Ishikawa (cell line): ENCODE measurements at regions not wholly inside any gene's neighbourhood (a gene's known extent, or its start where the extent isn't known, plus 50 kb on each side); places are given as distances from the start of the nearest gene placed in this dataset.

ENCODE experiments used
- CEBPB ChIP-seq: IDR thresholded peaks from 2 replicates; pipeline ENCODE4 v1.6.1; 2012
- CREB1 ChIP-seq: IDR thresholded peaks from 2 replicates; pipeline ENCODE4 v1.6.1; 2012; ENCODE audit warnings: low read depth
- EGR1 ChIP-seq: IDR thresholded peaks from 2 replicates; pipeline ENCODE4 v1.6.1; 2012
- EP300 ChIP-seq: IDR thresholded peaks from 2 replicates; pipeline ENCODE4 v1.6.1; 2012; ENCODE audit warnings: borderline replicate concordance
- FOXM1 ChIP-seq: IDR thresholded peaks from 2 replicates; pipeline ENCODE4 v1.6.1; 2012; ENCODE audit warnings: low read depth, borderline replicate concordance
- MAX ChIP-seq: IDR thresholded peaks from 2 replicates; pipeline ENCODE4 v1.6.1; 2012
- NFIC ChIP-seq: IDR thresholded peaks from 2 replicates; pipeline ENCODE4 v1.6.1; 2012
- RAD21 ChIP-seq: IDR thresholded peaks from 2 replicates; pipeline ENCODE4 v1.6.1; 2012; ENCODE audit warnings: low read depth
- REST ChIP-seq: IDR thresholded peaks from 2 replicates; pipeline ENCODE4 v1.6.1; 2012; ENCODE audit warnings: low read depth, mild to moderate bottlenecking
- TAF1 ChIP-seq: IDR thresholded peaks from 2 replicates; pipeline ENCODE4 v1.6.1; 2012; ENCODE audit warnings: low read depth, mild to moderate bottlenecking
- TCF12 ChIP-seq: IDR thresholded peaks from 2 replicates; pipeline ENCODE4 v1.6.1; 2012; ENCODE audit warnings: low read depth
- TEAD4 ChIP-seq: IDR thresholded peaks from 2 replicates; pipeline ENCODE4 v1.6.1; 2012
- YY1 ChIP-seq: IDR thresholded peaks from 2 replicates; pipeline ENCODE4 v1.6.1; 2012; ENCODE audit warnings: low read depth
- ZBTB7A ChIP-seq: IDR thresholded peaks from 2 replicates; pipeline ENCODE4 v1.6.1; 2012; ENCODE audit warnings: low read depth
- TF ChIP-seq, protein P1 (sequence below): IDR thresholded peaks from 2 replicates; pipeline ENCODE4 v1.6.1; 2012

DNA sequence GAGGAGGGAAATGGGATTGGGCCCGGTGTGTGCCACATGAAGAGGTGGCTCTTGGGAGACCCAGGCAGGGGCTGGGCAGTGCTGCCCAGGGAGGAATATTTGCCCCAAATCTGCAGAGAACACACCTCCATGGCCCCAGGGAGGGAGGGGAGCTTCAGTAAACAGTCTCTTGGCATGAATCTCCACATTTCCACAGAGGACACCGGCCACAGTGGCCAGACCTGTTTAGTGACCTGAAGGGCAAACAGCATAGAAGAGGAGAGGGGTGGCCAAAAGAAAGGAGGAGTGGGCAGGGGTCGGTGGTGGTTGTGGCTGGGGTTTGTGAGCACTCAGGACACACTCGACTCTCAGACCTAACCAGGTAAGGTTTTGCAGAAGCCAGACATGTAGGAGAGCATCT, 54.0 kb upstream of the IFFO2 start:
- TF ChIP-seq NFIC (0 out of 2 replicates have a peak, but pooled peaks have one; percentile 19), REST (no peak), ZBTB7A (no peak)

GRCh38 chr1:19009882-19010321, 53.4 kb upstream of the IFFO2 start:
- TF ChIP-seq EP300 (peak; percentile 34; the same call in 1 of the 2 replicates), FOXM1 (no peak), EGR1 (no peak), CREB1 (no peak), YY1 (no peak), CEBPB (no peak), TEAD4 (peak; percentile 87), TAF1 (no peak), MAX (peak; percentile 47; the same call in 1 of the 2 replicates), NFIC (0 out of 2 replicates have a peak, but pooled peaks have one; percentile 23), REST (no peak), ZBTB7A (no peak)
- TF ChIP-seq, protein P1, sequence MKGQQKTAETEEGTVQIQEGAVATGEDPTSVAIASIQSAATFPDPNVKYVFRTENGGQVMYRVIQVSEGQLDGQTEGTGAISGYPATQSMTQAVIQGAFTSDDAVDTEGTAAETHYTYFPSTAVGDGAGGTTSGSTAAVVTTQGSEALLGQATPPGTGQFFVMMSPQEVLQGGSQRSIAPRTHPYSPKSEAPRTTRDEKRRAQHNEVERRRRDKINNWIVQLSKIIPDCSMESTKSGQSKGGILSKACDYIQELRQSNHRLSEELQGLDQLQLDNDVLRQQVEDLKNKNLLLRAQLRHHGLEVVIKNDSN: no peak

GRCh38 chr1:19009126-19009881, 52.8 kb upstream of the IFFO2 start:
- TF ChIP-seq RAD21 (no peak), FOXM1 (no peak), TEAD4 (no peak), EP300 (no peak), YY1 (no peak), CREB1 (no peak), ZBTB7A (no peak), MAX (no peak), CEBPB (no peak), REST (no peak), TCF12 (no peak), TAF1 (no peak)
- TF ChIP-seq, protein P1: no peak

GRCh38 chr1:19007491-19008441, 51.3 kb upstream of the IFFO2 start:
- TF ChIP-seq, protein P1: no peak
